A673 (cell line): ENCODE measurements at regions not wholly inside any gene's neighbourhood (a gene's known extent, or its start where the extent isn't known, plus 50 kb on each side); places are given as distances from the start of the nearest gene placed in this dataset.

Experiments used
- BruUV-seq: library from RNA; stranded (reverse); fragments of 400-500 nt; replicated peaks from 2 replicates; lab custom pipeline; 2021; lab: Mats Ljungman, UMichigan
- CTCF ChIA-PET: fragments of 300-600 bp; sonication (Branson Sonifier 250); formaldehyde crosslinking; loops from one replicate; lab custom pipeline; 2022; ENCODE audit warnings: antibody characterized with exemption; lab: Charles Lee
- POLR2A ChIA-PET: fragments of 300-600 bp; sonication (Branson Sonifier 250); formaldehyde crosslinking; loops from one replicate; lab custom pipeline; 2022; ENCODE audit warnings: antibody characterized with exemption; ENCODE audit not compliant: low non-redundant PET; lab: Charles Lee
- DNase-seq: peaks from one replicate; pipeline ENCODE4 v3.0.0-alpha.2; 2015; ENCODE audit warnings: low spot score
- H3K27ac ChIP-seq: fragments of 200-600 bp; sonication (generic); 2 replicates; pipeline ENCODE4 v1.5.1; 2016; ENCODE audit warnings: mixed run types, low read depth, mild to moderate bottlenecking, mixed read lengths, antibody characterized with exemption, low read length; ENCODE audit not compliant: poor library complexity, severe bottlenecking
- H3K27me3 ChIP-seq: fragments of 200-600 bp; sonication (generic); replicated peaks from 2 replicates; pipeline ENCODE4 v1.6.1; 2017; ENCODE audit warnings: mixed run types, low read depth, mild to moderate bottlenecking, mixed read lengths, antibody characterized with exemption, low read length; ENCODE audit not compliant: insufficient read depth, poor library complexity
- H3K36me3 ChIP-seq: fragments of 200-600 bp; sonication (generic); 2 replicates; pipeline ENCODE4 v1.6.1; 2016; ENCODE audit warnings: mixed run types, mild to moderate bottlenecking, mixed read lengths, antibody characterized with exemption, low read length; ENCODE audit not compliant: insufficient read depth, poor library complexity, severe bottlenecking
- H3K4me1 ChIP-seq: fragments of 200-600 bp; sonication (generic); 2 replicates; pipeline ENCODE4 v1.6.1; 2017; ENCODE audit warnings: mixed run types, mild to moderate bottlenecking, mixed read lengths, antibody characterized with exemption, low read length; ENCODE audit not compliant: insufficient read depth, poor library complexity, severe bottlenecking
- H3K4me3 ChIP-seq: fragments of 200-600 bp; sonication (generic); 2 replicates; pipeline ENCODE4 v1.5.1; 2016; ENCODE audit warnings: low read depth, mixed run types, mild to moderate bottlenecking, mixed read lengths, low read length; ENCODE audit not compliant: poor library complexity, severe bottlenecking
- H3K9me3 ChIP-seq: fragments of 200-600 bp; sonication (generic); 2 replicates; pipeline ENCODE4 v1.6.1; 2016; ENCODE audit warnings: mixed run types, low read depth, mild to moderate bottlenecking, mixed read lengths, antibody characterized with exemption, low read length; ENCODE audit not compliant: poor library complexity, severe bottlenecking
- CTCF ChIP-seq: fragments of 300-800, 200-600 bp; sonication (generic); conservative IDR thresholded peaks from 2 replicates; pipeline ENCODE4 v1.5.1; 2017; ENCODE audit warnings: low read depth, mild to moderate bottlenecking, antibody characterized with exemption, low read length, moderate library complexity, mixed read lengths
- EZH2 ChIP-seq: fragments of 200-600 bp; sonication (generic); IDR thresholded peaks from 2 replicates; pipeline ENCODE4 v1.6.1; 2017; ENCODE audit warnings: borderline replicate concordance, low read depth, mild to moderate bottlenecking, mixed read lengths, antibody characterized with exemption, low read length; ENCODE audit not compliant: poor library complexity, severe bottlenecking
- intact Hi-C: fragments of 100-400 bp; cut with micrococcal nuclease; formaldehyde crosslinking; loops from one replicate; pipeline ENCODE4 v1.10.0; 2022; ENCODE audit not compliant: unreplicated experiment

- intact Hi-C loops: loop anchor here (10.0 kb wide), 1 partner anchor 255 kb away; no protein-coding TSS in a partner anchor
- Histone ChIP-seq H3K4me3 (no peak overlapping the region), H3K27ac (no peak overlapping the region), H3K4me1 (no peaks in the 10 kb centered on the region), H3K27me3 (peaks cover 5% of the 10 kb centered on the region), H3K9me3 (no peaks in the 10 kb centered on the region), H3K36me3 (no peaks in the 10 kb centered on the region)
- POLR2A ChIA-PET: no interaction called here
- CTCF ChIA-PET: no interaction called here
- DNase-seq: no peak
- no TSS peak for BruUV-seq
- TF ChIP-seq CTCF (no peak), EZH2 (no peak)
These were observed 91.1 kb upstream of the SLC24A5 start for GRCh38 chr15:48029642-48030041.

DNA sequence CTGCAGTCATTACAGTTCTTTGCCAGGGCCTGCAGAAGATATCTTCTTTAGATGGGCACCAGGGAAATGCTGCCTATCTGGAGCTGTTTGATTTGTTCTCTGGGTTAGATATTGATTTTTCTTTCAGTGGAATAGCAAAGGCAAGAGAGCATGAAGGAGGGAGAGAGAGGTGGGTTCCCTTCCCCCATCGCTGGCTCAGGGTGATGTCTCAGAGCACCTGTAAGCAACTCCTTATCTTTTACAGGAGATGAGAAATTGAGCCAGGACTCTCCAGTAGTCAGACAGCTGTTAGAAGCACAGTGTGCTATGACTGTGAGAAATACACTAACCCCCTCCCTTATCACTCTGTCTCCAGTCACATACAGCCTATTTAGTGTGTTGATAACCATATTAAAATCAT, 89.3 kb upstream of the SLC24A5 start:
- no TSS peak for BruUV-seq
- no peak overlapping the region for H3K27ac ChIP-seq
- H3K9me3 ChIP-seq: no peaks in the 10 kb centered on the region
- H3K36me3 ChIP-seq: no peaks in the 10 kb centered on the region
- POLR2A ChIA-PET: no interaction called here
- intact Hi-C loops: no loop called here
- no peak overlapping the region for H3K4me3 ChIP-seq
- H3K4me1 ChIP-seq: no peaks in the 10 kb centered on the region
- TF ChIP-seq CTCF (no peak), EZH2 (no peak)
- peaks cover 4% of the 10 kb centered on the region for H3K27me3 ChIP-seq
- CTCF ChIA-PET: no interaction called here
- DNase-seq: no peak

GRCh38 chr15:48031973-48032372, 88.8 kb upstream of the SLC24A5 start:
- no peak for DNase-seq
- no peak overlapping the region for H3K4me3 ChIP-seq
- H3K36me3 ChIP-seq: no peaks in the 10 kb centered on the region
- H3K27me3 ChIP-seq: no peaks in the 10 kb centered on the region
- TF ChIP-seq CTCF (no peak), EZH2 (no peak)
- BruUV-seq: no TSS peak
- intact Hi-C loops: no loop called here
- POLR2A ChIA-PET: no interaction called here
- H3K4me1 ChIP-seq: no peaks in the 10 kb centered on the region
- CTCF ChIA-PET: no interaction called here
- H3K27ac ChIP-seq: no peak overlapping the region
- no peaks in the 10 kb centered on the region for H3K9me3 ChIP-seq
